ENCODE measurements at regions not wholly inside any gene's neighbourhood (a gene's known extent, or its start where the extent isn't known, plus 50 kb on each side); places are given as distances from the start of the nearest gene placed in this dataset.

DNA sequence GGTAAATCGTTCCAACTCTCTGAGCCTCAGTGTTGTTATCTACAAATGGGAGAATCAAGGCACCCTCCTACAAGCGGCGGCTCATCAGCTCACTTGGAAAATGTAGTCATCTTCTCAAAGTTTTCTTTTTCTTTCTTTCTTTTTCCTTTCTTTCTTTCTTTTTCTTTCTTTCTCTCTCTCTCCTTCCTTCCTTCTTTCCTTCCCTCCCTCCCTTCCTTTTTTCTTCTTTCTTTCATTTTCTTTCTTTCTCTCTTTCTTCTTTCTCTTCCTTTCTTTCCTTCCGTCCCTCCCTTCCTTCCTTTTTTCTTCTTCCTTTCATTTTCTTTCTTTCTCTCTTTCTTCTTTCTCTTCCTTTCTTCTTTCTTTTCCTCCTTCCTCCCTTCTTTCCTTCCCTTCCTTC is 55.0 kb upstream of the TGM3 start:
- POLR2A ChIA-PET: no interaction called here
- CTCF ChIA-PET: interaction anchor here (1.3 kb wide), 1 partner anchor 33 kb away, joined by 5 read pairs; no protein-coding TSS in a partner anchor
- no peak overlapping the region for H3K4me3 ChIP-seq (ENCODE audit: low read depth, low read length)
- DNase-seq (ENCODE audit: low read depth, low spot score): no peak
- TF ChIP-seq, protein P1, sequence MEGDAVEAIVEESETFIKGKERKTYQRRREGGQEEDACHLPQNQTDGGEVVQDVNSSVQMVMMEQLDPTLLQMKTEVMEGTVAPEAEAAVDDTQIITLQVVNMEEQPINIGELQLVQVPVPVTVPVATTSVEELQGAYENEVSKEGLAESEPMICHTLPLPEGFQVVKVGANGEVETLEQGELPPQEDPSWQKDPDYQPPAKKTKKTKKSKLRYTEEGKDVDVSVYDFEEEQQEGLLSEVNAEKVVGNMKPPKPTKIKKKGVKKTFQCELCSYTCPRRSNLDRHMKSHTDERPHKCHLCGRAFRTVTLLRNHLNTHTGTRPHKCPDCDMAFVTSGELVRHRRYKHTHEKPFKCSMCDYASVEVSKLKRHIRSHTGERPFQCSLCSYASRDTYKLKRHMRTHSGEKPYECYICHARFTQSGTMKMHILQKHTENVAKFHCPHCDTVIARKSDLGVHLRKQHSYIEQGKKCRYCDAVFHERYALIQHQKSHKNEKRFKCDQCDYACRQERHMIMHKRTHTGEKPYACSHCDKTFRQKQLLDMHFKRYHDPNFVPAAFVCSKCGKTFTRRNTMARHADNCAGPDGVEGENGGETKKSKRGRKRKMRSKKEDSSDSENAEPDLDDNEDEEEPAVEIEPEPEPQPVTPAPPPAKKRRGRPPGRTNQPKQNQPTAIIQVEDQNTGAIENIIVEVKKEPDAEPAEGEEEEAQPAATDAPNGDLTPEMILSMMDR (IDR thresholded peaks at IDR 0.05; ENCODE audit: insufficient read depth, low read length, missing control alignments): no peak

DNA sequence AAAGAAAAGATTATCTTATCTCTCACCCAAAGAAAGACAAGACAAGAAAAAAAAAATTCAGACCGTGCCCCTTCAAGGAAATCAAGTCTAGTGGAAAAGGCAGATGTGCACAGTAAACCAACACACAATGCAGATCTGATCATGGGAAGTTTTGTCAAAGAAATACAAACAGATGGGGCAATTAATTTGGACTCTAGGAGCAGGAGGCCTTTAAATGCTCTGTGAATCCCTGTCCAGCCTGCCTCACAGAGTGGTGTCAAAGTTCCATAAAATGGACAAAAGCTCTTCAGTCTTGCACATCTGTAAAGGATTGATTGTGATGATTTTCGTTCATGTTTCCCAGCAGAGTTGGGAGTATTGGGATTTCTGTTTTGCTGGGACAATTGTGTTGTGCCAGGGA is 53.1 kb upstream of the TGM3 start:
- CTCF ChIA-PET: no interaction called here
- H3K4me3 ChIP-seq (ENCODE audit: low read depth, low read length): no peak overlapping the region
- POLR2A ChIA-PET: no interaction called here
- DNase-seq (ENCODE audit: low read depth, low spot score): no peak
- TF ChIP-seq, protein P1 (IDR thresholded peaks at IDR 0.05; ENCODE audit: insufficient read depth, low read length, missing control alignments): no peak

DNA sequence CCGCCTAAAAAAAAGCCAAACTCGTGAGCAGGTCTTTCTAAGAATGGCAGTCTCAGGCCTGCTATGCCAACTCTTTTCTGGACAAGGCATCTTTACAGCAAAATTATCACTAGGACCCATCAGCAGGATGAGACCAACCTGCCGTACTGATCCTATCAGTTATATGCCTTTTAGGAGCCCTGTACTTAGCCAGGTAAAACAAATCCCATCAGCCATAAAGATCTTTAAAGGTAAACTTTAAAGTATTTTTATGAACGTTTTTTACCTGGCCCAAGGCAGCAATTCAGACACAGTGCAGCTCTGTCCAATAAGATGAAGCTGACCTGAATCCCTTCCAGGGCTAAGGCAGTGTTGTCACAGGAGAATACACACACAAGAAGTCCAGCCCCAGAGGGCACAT is 51.3 kb upstream of the TGM3 start:
- DNase-seq (ENCODE audit: low read depth, low spot score): no peak
- ChIA-PET CTCF (interaction anchor here (2.5 kb wide), 1 partner anchor 8 kb away, joined by 11 read pairs; no protein-coding TSS in a partner anchor), POLR2A (no interaction called here)
- no peak overlapping the region for H3K4me3 ChIP-seq (ENCODE audit: low read depth, low read length)
- TF ChIP-seq, protein P1 (IDR thresholded peaks at IDR 0.05; ENCODE audit: insufficient read depth, low read length, missing control alignments): no peak

DNA sequence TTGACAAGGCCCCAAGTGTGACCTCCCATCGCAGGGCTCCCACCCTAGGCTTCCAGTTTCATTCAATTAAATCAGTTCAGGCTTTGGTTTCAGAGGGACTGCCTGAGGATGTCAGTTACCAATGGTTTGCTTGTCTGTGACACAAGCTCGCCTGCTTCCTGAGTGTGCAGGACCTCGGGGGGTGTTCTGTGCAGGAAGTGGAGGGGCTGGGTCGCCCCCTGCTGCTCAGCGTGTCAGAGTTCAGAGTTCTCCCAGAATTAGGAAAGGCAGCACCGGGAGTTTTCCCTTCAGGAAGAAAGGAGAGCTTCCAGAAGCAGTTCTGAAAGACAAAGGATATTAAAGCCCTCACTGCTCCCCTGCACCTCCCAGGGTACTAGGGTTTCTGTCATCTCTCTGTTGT is 50.8 kb upstream of the TGM3 start:
- no peak for DNase-seq (ENCODE audit: low read depth, low spot score)
- TF ChIP-seq, protein P1 (IDR thresholded peaks at IDR 0.05; ENCODE audit: insufficient read depth, low read length, missing control alignments): no peak
- POLR2A ChIA-PET: no interaction called here
- CTCF ChIA-PET: interaction anchor here (2.5 kb wide), 1 partner anchor 8 kb away, joined by 11 read pairs; no protein-coding TSS in a partner anchor
- no peak overlapping the region for H3K4me3 ChIP-seq (ENCODE audit: low read depth, low read length)

DNA sequence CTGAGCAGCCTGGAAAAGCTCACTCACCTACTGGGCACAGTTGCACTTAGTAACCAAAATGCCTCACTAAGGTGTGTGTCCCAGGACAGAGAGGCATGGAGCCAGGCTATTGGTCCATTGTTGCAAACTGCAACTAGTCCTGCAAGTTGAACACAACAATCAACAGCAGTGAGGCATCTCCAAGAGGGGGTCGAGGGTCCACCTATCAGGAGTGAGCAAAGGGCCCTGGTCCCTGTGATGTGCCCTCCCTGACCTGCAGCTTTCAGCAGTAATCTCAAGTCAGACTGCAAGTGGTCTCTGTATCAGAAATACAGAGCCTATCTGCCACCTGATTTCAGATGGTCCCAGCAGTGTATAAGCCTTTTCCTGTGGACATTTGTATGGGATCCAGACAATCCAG is 50.2 kb upstream of the TGM3 start:
- TF ChIP-seq, protein P1 (IDR thresholded peaks at IDR 0.05; ENCODE audit: insufficient read depth, low read length, missing control alignments): no peak
- POLR2A ChIA-PET: no interaction called here
- H3K4me3 ChIP-seq (ENCODE audit: low read depth, low read length): no peak overlapping the region
- DNase-seq (ENCODE audit: low read depth, low spot score): no peak
- CTCF ChIA-PET: interaction anchor here (1.0 to 2.5 kb wide), 2 partner anchors 9 to 38 kb away, joined by 5 to 11 read pairs; no protein-coding TSS in a partner anchor

All from AG04449 (cell line).